Esophagus squamous epithelium (tissue), 5 donors: ENCODE measurements at regions not wholly inside any gene's neighbourhood (a gene's known extent, or its start where the extent isn't known, plus 50 kb on each side); places are given as distances from the start of the nearest gene placed in this dataset.

ENCODE experiments used
- DNase-seq: peaks from one replicate; lab custom pipeline; 2025; lab: John Stamatoyannopoulos, UW
- H3K27ac ChIP-seq, 4 donors: fragments of 200-600 bp; sonication (generic); one replicate each; pipeline ENCODE4 v1.5.1; 2016 to 2019; ENCODE audit warnings: mild to moderate bottlenecking in 1 of 4
- H3K27me3 ChIP-seq, 4 donors: fragments of 200-600 bp; sonication (generic); 1 replicate in 3 of 4; 2 replicates in 1 of 4; pipeline versions ENCODE4 v1.5.1 to v1.6.0; 2017 to 2021; ENCODE audit warnings: antibody characterized with exemption in 1 of 4
- H3K36me3 ChIP-seq, 3 donors: fragments of 200-600 bp; sonication (generic); one replicate each; pipeline ENCODE4 v1.5.1; 2016 to 2019
- H3K4me1 ChIP-seq, 3 donors: fragments of 200-600 bp; sonication (generic); one replicate each; pipeline ENCODE4 v1.5.1; 2017 to 2019
- H3K4me3 ChIP-seq, 4 donors: fragments of 200-600 bp; sonication (generic); 1 replicate in 3 of 4; 2 replicates in 1 of 4; pipeline ENCODE4 v1.5.1; 2016 to 2019; ENCODE audit warnings: mild to moderate bottlenecking in 2 of 4, moderate library complexity in 1 of 4
- H3K9me3 ChIP-seq, 3 donors: fragments of 200-600 bp; sonication (generic); one replicate each; pipeline ENCODE4 v1.5.1; 2016 to 2019
- POLR2A ChIP-seq, 4 donors: fragments of 450-650 bp; IDR thresholded peaks; one replicate each; pipeline ENCODE4 v1.6.1; 2017; ENCODE audit warnings: antibody characterized with exemption in 4 of 4, mild to moderate bottlenecking in 4 of 4, moderate library complexity in 3 of 4
- WGBS, 2 donors: methylation state at CpG; one replicate each; pipeline ENCODE4 v1.1.5; 2018; 5-methylcytosine and 5-hydroxymethylcytosine counted together
- intact Hi-C: fragments of 100-400 bp; cut with DNase I; formaldehyde crosslinking; loops from one replicate; pipeline ENCODE4 v1.15.0; 2022
- TF ChIP-seq, protein P1 (sequence below), 6 experiments: fragments of 450-650 bp in 4 of 6; fragments of 200-600 bp in 2 of 6; sonication (generic) in 2 of 6; IDR thresholded peaks; one replicate each; pipeline ENCODE4 v1.5.1; 2016 to 2019; ENCODE audit warnings: antibody characterized with exemption in 6 of 6, mild to moderate bottlenecking in 4 of 6, moderate library complexity in 4 of 6
- donor health status: DM: yes; HTN: yes; CAD: no.

DNA sequence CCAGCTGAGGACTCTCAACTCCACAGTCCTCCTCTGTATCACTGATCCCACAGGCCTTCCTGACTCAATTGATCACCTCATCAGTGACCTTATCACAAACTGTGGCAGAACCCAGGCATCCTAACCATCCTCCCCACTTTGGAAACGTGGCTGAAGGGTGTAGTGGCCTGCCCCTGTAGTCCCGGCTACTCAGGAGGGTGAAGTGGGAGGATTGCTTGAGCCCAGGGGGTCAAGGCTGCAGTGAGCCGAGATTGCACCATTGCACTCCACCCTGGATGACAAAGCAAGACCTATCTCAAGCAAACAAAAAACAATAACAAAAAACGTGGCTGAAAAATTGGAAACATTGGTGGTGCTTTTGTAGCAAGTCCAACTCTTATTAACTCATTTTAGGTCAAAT, 203.4 kb upstream of the ZNF217 start:
- TF ChIP-seq, protein P1, sequence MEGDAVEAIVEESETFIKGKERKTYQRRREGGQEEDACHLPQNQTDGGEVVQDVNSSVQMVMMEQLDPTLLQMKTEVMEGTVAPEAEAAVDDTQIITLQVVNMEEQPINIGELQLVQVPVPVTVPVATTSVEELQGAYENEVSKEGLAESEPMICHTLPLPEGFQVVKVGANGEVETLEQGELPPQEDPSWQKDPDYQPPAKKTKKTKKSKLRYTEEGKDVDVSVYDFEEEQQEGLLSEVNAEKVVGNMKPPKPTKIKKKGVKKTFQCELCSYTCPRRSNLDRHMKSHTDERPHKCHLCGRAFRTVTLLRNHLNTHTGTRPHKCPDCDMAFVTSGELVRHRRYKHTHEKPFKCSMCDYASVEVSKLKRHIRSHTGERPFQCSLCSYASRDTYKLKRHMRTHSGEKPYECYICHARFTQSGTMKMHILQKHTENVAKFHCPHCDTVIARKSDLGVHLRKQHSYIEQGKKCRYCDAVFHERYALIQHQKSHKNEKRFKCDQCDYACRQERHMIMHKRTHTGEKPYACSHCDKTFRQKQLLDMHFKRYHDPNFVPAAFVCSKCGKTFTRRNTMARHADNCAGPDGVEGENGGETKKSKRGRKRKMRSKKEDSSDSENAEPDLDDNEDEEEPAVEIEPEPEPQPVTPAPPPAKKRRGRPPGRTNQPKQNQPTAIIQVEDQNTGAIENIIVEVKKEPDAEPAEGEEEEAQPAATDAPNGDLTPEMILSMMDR (IDR thresholded peaks at IDR 0.05) = no peak
- no peak for TF ChIP-seq POLR2A (IDR thresholded peaks at IDR 0.05)
- DNase-seq = no peak

DNA sequence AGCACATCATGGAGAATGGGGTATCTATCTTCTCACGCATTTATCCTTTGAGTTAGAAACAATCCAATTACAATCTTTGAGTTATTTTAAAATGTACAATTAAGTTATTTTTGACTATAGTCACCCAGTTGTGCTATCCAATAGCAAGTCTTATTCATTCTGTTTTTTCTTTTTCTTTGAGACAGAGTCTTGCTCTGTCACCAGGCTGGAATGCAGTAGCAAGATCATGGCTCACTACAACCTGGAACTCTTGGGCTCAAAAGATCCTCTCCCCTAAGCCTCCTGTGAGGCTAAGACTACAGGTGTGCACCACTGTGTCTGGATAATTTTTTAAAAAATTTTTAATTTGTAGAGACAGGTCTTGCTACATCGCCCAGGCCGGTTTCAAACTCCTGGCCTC, 201.5 kb upstream of the ZNF217 start:
- no peak for TF ChIP-seq POLR2A (IDR thresholded peaks at IDR 0.05)
- TF ChIP-seq, protein P1 (IDR thresholded peaks at IDR 0.05) = no peak
- Histone ChIP-seq H3K4me3 (no peak overlapping the region), H3K27ac (no peak overlapping the region), H3K4me1 (peaks cover 14 to 56% (median 15%) of the 10 kb centered on the region in 3 donors), H3K9me3 (no peaks in the 10 kb centered on the region), H3K36me3 (no peaks in the 10 kb centered on the region), H3K27me3 (no peaks in the 10 kb centered on the region)
- intact Hi-C loops = no loop called here
- 96 to 98% methylated on average over 3 of the region's 3 CpGs for WGBS, 2 donors
- DNase-seq = no peak

More for the DNA sequence above, 203.4 kb upstream of the ZNF217 start:
- intact Hi-C loops = no loop called here
- no peak overlapping the region for H3K27ac ChIP-seq
- H3K9me3 ChIP-seq = no peaks in the 10 kb centered on the region
- no peaks in the 10 kb centered on the region for H3K27me3 ChIP-seq
- H3K4me3 ChIP-seq = no peak overlapping the region
- peaks cover 3 to 47% (median 10%) of the 10 kb centered on the region in 3 donors for H3K4me1 ChIP-seq
- WGBS, 2 donors = 73 to 77% methylated on average over 4 of the region's 4 CpGs
- no peaks in the 10 kb centered on the region for H3K36me3 ChIP-seq

DNA sequence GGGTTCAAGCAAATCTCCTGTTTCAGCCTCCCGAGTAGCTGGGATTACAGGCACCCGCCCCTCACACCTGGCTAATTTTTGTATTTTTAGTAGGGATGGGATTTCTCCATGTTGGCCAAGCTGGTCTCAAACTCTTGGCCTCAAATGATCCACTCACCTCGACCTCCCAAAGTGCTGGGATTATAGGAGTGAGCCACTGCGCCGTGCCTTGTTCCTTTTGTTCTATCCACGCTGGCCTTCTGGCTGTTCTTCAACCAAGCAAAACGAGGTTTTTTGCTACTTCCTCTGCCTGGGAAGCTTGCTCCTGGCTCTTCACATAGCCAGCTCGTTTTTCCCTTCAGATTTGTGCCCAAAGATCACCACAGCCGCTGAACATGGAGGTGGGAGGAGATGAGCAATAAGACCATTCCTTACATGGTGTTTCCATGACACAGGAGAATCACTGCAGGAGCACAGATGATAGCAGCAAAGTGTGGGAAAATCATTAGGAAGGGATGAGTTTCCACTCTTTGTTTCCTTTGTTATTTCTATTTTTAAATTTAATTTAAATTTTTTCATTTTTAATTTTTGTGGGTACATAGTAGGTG, 201.0 kb upstream of the ZNF217 start:
- no peaks in the 10 kb centered on the region for H3K27me3 ChIP-seq
- peak overlapping the region in 3 of 4 donors; percentile 50 to 76 (median 71) for H3K27ac ChIP-seq
- no peaks in the 10 kb centered on the region for H3K9me3 ChIP-seq
- DNase-seq = no peak
- WGBS, 2 donors = 63 to 66% methylated on average over 9 of the region's 9 CpGs
- TF ChIP-seq, protein P1 (IDR thresholded peaks at IDR 0.05) = no peak
- no peak for TF ChIP-seq POLR2A (IDR thresholded peaks at IDR 0.05)
- intact Hi-C loops = no loop called here
- H3K4me1 ChIP-seq = peaks cover 17 to 56% (median 17%) of the 10 kb centered on the region in 3 donors
- no peak overlapping the region for H3K4me3 ChIP-seq
- H3K36me3 ChIP-seq = no peaks in the 10 kb centered on the region

DNA sequence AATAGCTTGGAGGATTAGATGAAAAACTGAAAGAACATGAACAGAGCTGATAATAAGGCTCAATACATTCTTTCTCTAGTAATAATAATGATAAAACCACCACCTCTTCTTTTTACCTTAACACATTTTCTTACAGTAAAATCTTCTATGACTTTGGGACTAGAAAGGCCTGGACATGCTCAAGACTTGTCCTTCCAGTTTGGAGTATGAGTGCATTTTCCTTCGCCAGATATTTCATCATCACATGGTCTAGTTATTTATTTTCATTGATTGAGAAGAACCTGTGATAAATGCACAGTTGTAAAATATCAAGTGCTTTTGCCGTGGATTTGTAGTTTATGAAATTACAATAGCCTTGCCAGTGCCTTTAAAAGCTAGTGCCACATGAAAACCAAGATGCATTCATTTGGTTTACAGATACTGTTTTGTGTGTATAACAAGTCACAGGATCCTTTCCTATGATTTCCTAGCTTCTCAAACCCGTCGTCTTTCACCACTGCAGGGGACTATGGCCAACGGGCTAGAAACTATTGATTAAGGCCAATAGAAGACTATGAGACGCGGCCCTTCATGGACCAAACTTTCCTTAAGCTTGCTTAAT, 200.2 kb upstream of the ZNF217 start:
- H3K27ac ChIP-seq = peak overlapping the region in 3 of 4 donors; percentile 50 to 76 (median 71)
- intact Hi-C loops = no loop called here
- H3K9me3 ChIP-seq = no peaks in the 10 kb centered on the region
- H3K4me1 ChIP-seq = peaks cover 17 to 59% (median 17%) of the 10 kb centered on the region in 3 donors
- no peaks in the 10 kb centered on the region for H3K27me3 ChIP-seq
- TF ChIP-seq, protein P1 (IDR thresholded peaks at IDR 0.05) = no peak
- TF ChIP-seq POLR2A (IDR thresholded peaks at IDR 0.05) = no peak
- H3K4me3 ChIP-seq = no peak overlapping the region
- H3K36me3 ChIP-seq = no peaks in the 10 kb centered on the region
- 60% methylated on average over 7 of the region's 7 CpGs for WGBS, 2 donors
- DNase-seq = no peak

DNA sequence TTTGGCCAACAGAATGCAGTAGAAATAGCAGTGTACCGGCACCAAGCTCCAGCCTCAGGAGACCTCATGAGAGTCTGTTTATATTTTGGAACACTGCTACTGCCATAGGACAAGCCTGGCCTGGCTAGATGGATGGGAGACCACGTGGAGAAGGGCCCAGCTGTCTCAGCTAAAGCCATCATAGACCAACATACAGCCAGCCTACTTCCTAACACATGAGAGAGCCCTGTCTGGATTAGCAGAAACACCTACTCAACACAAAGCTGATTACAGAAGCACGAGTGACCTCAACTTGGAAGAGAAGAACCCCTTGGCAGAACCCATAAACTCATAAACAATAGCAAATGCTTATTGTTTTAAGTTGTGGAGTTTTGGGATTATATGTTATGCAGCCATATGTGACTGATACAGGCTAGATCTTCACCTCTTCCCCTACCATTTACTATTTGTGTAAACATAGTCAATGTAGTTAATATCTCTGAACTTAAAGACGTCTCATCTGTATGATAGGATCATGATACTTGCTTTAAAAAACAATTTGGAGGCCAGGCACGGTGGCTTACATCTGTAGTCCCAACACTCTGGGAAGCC, 199.4 kb upstream of the ZNF217 start:
- intact Hi-C loops = no loop called here
- no peak for DNase-seq
- H3K36me3 ChIP-seq = no peaks in the 10 kb centered on the region
- peak overlapping the region in 3 of 4 donors; percentile 50 to 76 (median 71) for H3K27ac ChIP-seq
- TF ChIP-seq, protein P1 (IDR thresholded peaks at IDR 0.05) = no peak
- no peak for TF ChIP-seq POLR2A (IDR thresholded peaks at IDR 0.05)
- peaks cover 17 to 62% (median 17%) of the 10 kb centered on the region in 3 donors for H3K4me1 ChIP-seq
- WGBS, 2 donors = 79 to 87% methylated on average over 3 to 5 of the region's 5 CpGs
- no peaks in the 10 kb centered on the region for H3K27me3 ChIP-seq
- H3K4me3 ChIP-seq = no peak overlapping the region
- no peaks in the 10 kb centered on the region for H3K9me3 ChIP-seq
